Neural cell (in vitro differentiated cells): ENCODE measurements at regions not wholly inside any gene's neighbourhood (a gene's known extent, or its start where the extent isn't known, plus 50 kb on each side); places are given as distances from the start of the nearest gene placed in this dataset.

Experiments
- H2AFZ ChIP-seq: fragments of 200-600, 300-800 bp; sonication (generic), shearing (Covaris generic); 2 replicates; pipeline ENCODE4 v1.6.0; 2014; ENCODE audit warnings: low read depth, mild to moderate bottlenecking, antibody characterized with exemption, low read length, moderate library complexity
- H3F3A ChIP-seq: fragments of 200-600 bp; shearing (Covaris generic); 2 replicates; pipeline ENCODE4 v1.6.1; 2016; ENCODE audit warnings: mild to moderate bottlenecking, moderate library complexity, mixed read lengths, antibody characterized with exemption, low read length; ENCODE audit not compliant: insufficient read depth, poor library complexity, severe bottlenecking
- H3K27ac ChIP-seq: fragments of 200-600, 300-800 bp; sonication (generic), shearing (Covaris generic); 2 replicates; pipeline ENCODE4 v1.5.1; 2014; ENCODE audit warnings: mild to moderate bottlenecking, low read length, moderate library complexity
- H3K27me3 ChIP-seq: fragments of 300-800, 200-600 bp; sonication (generic), shearing (Covaris generic); 2 replicates; pipeline ENCODE4 v1.6.0; 2014; ENCODE audit warnings: mild to moderate bottlenecking, low read depth, low read length, moderate library complexity; ENCODE audit not compliant: insufficient read depth
- H3K36me3 ChIP-seq: fragments of 300-800, 200-600 bp; sonication (generic), shearing (Covaris generic); 2 replicates; pipeline ENCODE4 v1.5.1; 2014; ENCODE audit warnings: mild to moderate bottlenecking, antibody characterized with exemption, low read length, moderate library complexity; ENCODE audit not compliant: insufficient read depth
- H3K4me2 ChIP-seq: fragments of 300-800, 200-600 bp; sonication (generic), shearing (Covaris generic); 2 replicates; pipeline ENCODE4 v1.6.0; 2014; ENCODE audit warnings: mild to moderate bottlenecking, low read length
- H3K4me3 ChIP-seq: fragments of 300-800, 200-600 bp; sonication (generic), shearing (Covaris generic); 2 replicates; pipeline ENCODE4 v1.5.1; 2014; ENCODE audit warnings: mild to moderate bottlenecking, low read length, moderate library complexity
- H3K79me2 ChIP-seq: fragments of 200-600 bp; shearing (Covaris generic); replicated peaks from 2 replicates; pipeline ENCODE4 v1.6.0; 2014; ENCODE audit warnings: mild to moderate bottlenecking, low read length, moderate library complexity; ENCODE audit not compliant: insufficient read depth
- H3K9ac ChIP-seq: fragments of 300-800, 200-600 bp; sonication (generic), shearing (Covaris generic); 2 replicates; pipeline ENCODE4 v1.6.1; 2016; ENCODE audit warnings: mild to moderate bottlenecking, low read length, mixed read lengths
- H3K9me2 ChIP-seq: fragments of 200-600 bp; shearing (Covaris generic); 2 replicates; pipeline ENCODE4 v1.6.1; 2016; ENCODE audit warnings: mild to moderate bottlenecking, low read length, mixed read lengths; ENCODE audit not compliant: insufficient read depth
- H3K9me3 ChIP-seq: fragments of 200-600, 300-800 bp; sonication (generic), shearing (Covaris generic); 2 replicates; pipeline ENCODE4 v1.6.1; 2016; ENCODE audit warnings: mild to moderate bottlenecking, mixed run types, low read length, moderate library complexity, mixed read lengths
- H4K20me1 ChIP-seq: fragments of 200-600 bp; shearing (Covaris generic); 2 replicates; pipeline ENCODE4 v1.6.1; 2016; ENCODE audit warnings: mild to moderate bottlenecking, mixed run types; ENCODE audit not compliant: insufficient read depth
- CTCF ChIP-seq: fragments of 450-650 bp; IDR thresholded peaks from 2 replicates; pipeline ENCODE4 v1.5.1; 2014; ENCODE audit warnings: antibody characterized with exemption, mild to moderate bottlenecking, moderate library complexity; ENCODE audit not compliant: poor library complexity, severe bottlenecking
- EP300 ChIP-seq: fragments of 450-650 bp; conservative IDR thresholded peaks from 2 replicates; pipeline ENCODE4 v1.6.1; 2014; ENCODE audit warnings: antibody characterized with exemption, mild to moderate bottlenecking, moderate library complexity; ENCODE audit not compliant: poor library complexity, severe bottlenecking
- EZH2 ChIP-seq: fragments of 200-600, 300-800 bp; shearing (Covaris generic), sonication (generic); IDR thresholded peaks from 2 replicates; pipeline ENCODE4 v1.6.1; 2014; ENCODE audit warnings: antibody characterized with exemption, low read length, borderline replicate concordance, mild to moderate bottlenecking; ENCODE audit not compliant: insufficient read depth, poor library complexity, severe bottlenecking
- MXI1 ChIP-seq: fragments of 450-650 bp; conservative IDR thresholded peaks from 2 replicates; pipeline ENCODE4 v1.6.1; 2014; ENCODE audit warnings: antibody characterized with exemption, mild to moderate bottlenecking; ENCODE audit not compliant: poor library complexity, severe bottlenecking
- POLR2AphosphoS5 ChIP-seq: IDR thresholded peaks from 2 replicates; pipeline ENCODE4 v1.6.1; 2012
- RAD21 ChIP-seq: fragments of 450-650 bp; conservative IDR thresholded peaks from 2 replicates; pipeline ENCODE4 v1.6.1; 2014; ENCODE audit warnings: antibody characterized with exemption, mild to moderate bottlenecking, moderate library complexity
- REST ChIP-seq: IDR thresholded peaks from 2 replicates; pipeline ENCODE4 v1.6.1; 2012; ENCODE audit warnings: borderline replicate concordance
- SMC3 ChIP-seq: fragments of 450-650 bp; conservative IDR thresholded peaks from 2 replicates; pipeline ENCODE4 v1.6.1; 2014; ENCODE audit warnings: antibody characterized with exemption, mild to moderate bottlenecking, moderate library complexity; ENCODE audit not compliant: poor library complexity
- TAF1 ChIP-seq: IDR thresholded peaks from 2 replicates; pipeline ENCODE4 v1.6.1; 2012; ENCODE audit warnings: low read depth

- Histone ChIP-seq H3K4me3 (no peak overlapping the region), H2AFZ (no peak overlapping the region), H3K36me3 (no peaks in the 10 kb centered on the region), H4K20me1 (no peaks in the 10 kb centered on the region), H3K27me3 (no peaks in the 10 kb centered on the region), H3K27ac (no peak overlapping the region), H3K79me2 (no peaks in the 10 kb centered on the region), H3K4me2 (no peak overlapping the region), H3K9ac (no peak overlapping the region), H3F3A (no peaks in the 10 kb centered on the region), H3K9me3 (no peaks in the 10 kb centered on the region), H3K9me2 (no peaks in the 10 kb centered on the region)
- no peak for TF ChIP-seq MXI1
- TF ChIP-seq RAD21: no peak
- TF ChIP-seq SMC3: no peak
- no peak for TF ChIP-seq REST
- no peak for TF ChIP-seq EZH2
- no peak for TF ChIP-seq CTCF
- TF ChIP-seq TAF1: no peak
- no peak for TF ChIP-seq EP300
- no peak for TF ChIP-seq POLR2AphosphoS5
Observed at GRCh38 chr1:194917769-194918168, 1690.5 kb downstream of the KCNT2 start.

- Histone ChIP-seq H3K27me3 (no peaks in the 10 kb centered on the region), H3K9me3 (no peaks in the 10 kb centered on the region), H4K20me1 (no peaks in the 10 kb centered on the region), H3K9ac (no peak overlapping the region), H3K9me2 (no peaks in the 10 kb centered on the region), H3K79me2 (no peaks in the 10 kb centered on the region), H2AFZ (no peak overlapping the region), H3K4me3 (no peak overlapping the region), H3F3A (no peaks in the 10 kb centered on the region), H3K4me2 (no peak overlapping the region), H3K27ac (no peak overlapping the region), H3K36me3 (no peaks in the 10 kb centered on the region)
- TF ChIP-seq RAD21: no peak
- TF ChIP-seq SMC3: no peak
- TF ChIP-seq CTCF: no peak
- TF ChIP-seq POLR2AphosphoS5: no peak
- TF ChIP-seq MXI1: no peak
- TF ChIP-seq REST: no peak
- TF ChIP-seq EZH2: no peak
- TF ChIP-seq EP300: no peak
- TF ChIP-seq TAF1: no peak
Observed at GRCh38 chr1:194908643-194909042, 1699.6 kb downstream of the KCNT2 start.
